ENCODE measurements at regions not wholly inside any gene's neighbourhood (a gene's known extent, or its start where the extent isn't known, plus 50 kb on each side); places are given as distances from the start of the nearest gene placed in this dataset.

DNA sequence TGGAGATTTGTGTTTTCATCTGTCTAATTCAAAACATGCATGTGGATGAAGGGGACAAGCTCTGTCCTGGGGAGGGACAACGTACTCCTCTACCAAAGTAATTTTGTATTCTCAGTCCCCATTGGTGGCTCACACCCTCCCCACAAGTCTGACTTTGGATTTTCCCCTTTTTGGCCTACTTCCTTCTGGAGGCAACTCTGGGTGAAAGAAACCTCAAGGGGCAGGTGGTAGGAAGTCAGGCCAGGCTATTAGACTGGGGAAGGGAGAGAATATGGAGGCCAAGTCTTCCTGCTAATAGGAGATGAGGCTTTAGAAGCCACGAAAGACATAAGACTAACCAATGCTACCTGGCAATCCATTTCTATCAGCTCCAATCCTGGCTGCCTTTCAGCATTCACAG, 124.9 kb upstream of the RASGRP1 start:
- ChIA-PET CTCF (ENCODE audit: partially characterized antibody) (interaction anchor here (0.7 to 7.4 kb wide), 27 partner anchors 10 to 1001 kb away, joined by 3 to 72 read pairs (median 7); partner anchors contain the start of gene RASGRP1), POLR2A (ENCODE audit: partially characterized antibody) (interaction anchor here (1.7 kb wide), 1 partner anchor 235 kb away, joined by 6 read pairs; the partner anchor contains the start of gene FAM98B)
- Histone ChIP-seq H3K79me1 (ENCODE audit: low read depth, low read length) (no peaks in the 10 kb centered on the region), H3K4me1 (replicated peaks in 1 of 4; ENCODE audit: control insufficient read depth in 3 of 4, insufficient read depth in 4 of 4, low read length in 3 of 4) (peaks cover 0 to 4% (median 0%) of the 10 kb centered on the region in 4 experiments; a peak in 1 of 7 replicates), H4K8ac (ENCODE audit: extremely low read depth, insufficient read depth, low read length) (no peak overlapping the region), H2AK5ac (ENCODE audit: low read depth, low read length) (no peak overlapping the region), H2AFZ (ENCODE audit: low read length) (no peak overlapping the region), H4K20me1 (replicated peaks in 1 of 2; ENCODE audit: control insufficient read depth in 1 of 2, insufficient read depth in 2 of 2, low read length in 2 of 2) (no peaks in the 10 kb centered on the region), H3K9me3 (ENCODE audit: insufficient read depth in 2 of 2, low read depth in 1 of 2, low read length in 1 of 2) (no peaks in the 10 kb centered on the region), H3K4me2 (ENCODE audit: insufficient read depth in 1 of 2, low read depth in 2 of 2, low read length in 2 of 2) (no peak overlapping the region), H3K79me2 (ENCODE audit: control insufficient read depth in 1 of 2, insufficient read depth in 2 of 2, low read length in 2 of 2) (no peaks in the 10 kb centered on the region), H3K4ac (replicated peaks; ENCODE audit: insufficient read length, low read depth, low read length) (no peak overlapping the region), H3K27ac (ENCODE audit: low read depth, low read length) (no peak overlapping the region), H3K27me3 (replicated peaks in 1 of 4; ENCODE audit: control insufficient read depth in 3 of 4, extremely low read depth in 1 of 4, insufficient read depth in 3 of 4, low read length in 3 of 4) (no peaks in the 10 kb centered on the region), H3K9ac (replicated peaks in 1 of 4; ENCODE audit: extremely low read depth in 1 of 4, low read depth in 3 of 4, low read length in 3 of 4) (no peak overlapping the region), H2BK5ac (ENCODE audit: low read depth, low read length) (no peak overlapping the region), H3K36me3 (ENCODE audit: control insufficient read depth in 2 of 4, insufficient read depth in 4 of 4, low read length in 3 of 4) (no peaks in the 10 kb centered on the region), H3K23ac (ENCODE audit: insufficient read length) (no peak overlapping the region), H3K18ac (ENCODE audit: extremely low read depth, low read length) (no peak overlapping the region), H4K91ac (replicated peaks; ENCODE audit: insufficient read length, low read length) (no peak overlapping the region), H3K14ac (ENCODE audit: insufficient read length) (no peak overlapping the region), H3K4me3 (ENCODE audit: extremely low read depth in 1 of 4, insufficient read depth in 2 of 4, low read depth in 3 of 4, low read length in 4 of 4) (no peak overlapping the region), H3K23me2 (ENCODE audit: low read depth, low read length) (no peaks in the 10 kb centered on the region), H2BK120ac (replicated peaks; ENCODE audit: low read depth, low read length) (no peak overlapping the region), H2BK15ac (ENCODE audit: low read length) (no peak overlapping the region), H2BK12ac (ENCODE audit: low read depth, low read length) (no peak overlapping the region), H4K5ac (ENCODE audit: insufficient read length, low read depth, low read length) (no peak overlapping the region), H3K56ac (replicated peaks; ENCODE audit: insufficient read length, low read depth, low read length) (no peak overlapping the region), H2BK20ac (ENCODE audit: low read length) (no peak overlapping the region)
- FAIRE-seq (no peak), DNase-seq (ENCODE audit: low read depth in 1 of 2, low spot score in 2 of 2) (no peak)
- WGBS, 2 experiments (ENCODE audit: extremely low coverage in 1 of 2, insufficient coverage in 1 of 2, insufficient read length in 1 of 2, insufficient replicate concordance in 2 of 2, low coverage in 1 of 2, low lambda C conversion rate in 2 of 2, missing lambda C conversion rate in 1 of 2) = 95% methylated on average over 2 of the region's 2 CpGs; no CpG with 5 or more reads in 1 of the 2 experiments
- TF ChIP-seq JUN (IDR thresholded peaks at IDR 0.05; ENCODE audit: low read depth, low read length) (no peak), RNF2 (IDR thresholded peaks at IDR 0.05; ENCODE audit: borderline replicate concordance, low read depth, low read length, missing control alignments, poor library complexity, severe bottlenecking) (no peak), HDAC6 (IDR thresholded peaks at IDR 0.05; ENCODE audit: low read depth, low read length) (no peak), ATF3 (IDR thresholded peaks at IDR 0.05; ENCODE audit: insufficient read depth, low read depth, low read length) (no peak), HDAC2 (IDR thresholded peaks at IDR 0.05; ENCODE audit: borderline replicate concordance in 1 of 2, low read depth in 2 of 2, low read length in 2 of 2) (no peak), RBBP5 (IDR thresholded peaks at IDR 0.05; ENCODE audit: borderline replicate concordance, low read depth, low read length) (no peak), GTF2F1 (IDR thresholded peaks at IDR 0.05; ENCODE audit: borderline replicate concordance, low read depth, low read length) (no peak), RFX5 (IDR thresholded peaks at IDR 0.05; ENCODE audit: borderline replicate concordance, low read depth, low read length) (no peak), NRF1 (IDR thresholded peaks at IDR 0.05; ENCODE audit: low read depth, low read length) (no peak), CBX8 (IDR thresholded peaks at IDR 0.05; ENCODE audit: borderline replicate concordance, low read depth, low read length) (no peak), TBP (IDR thresholded peaks at IDR 0.05; ENCODE audit: low read depth, low read length) (no peak), TEAD4 (IDR thresholded peaks at IDR 0.05; ENCODE audit: low read depth, low read length) (no peak)
- TF ChIP-seq, protein P1, sequence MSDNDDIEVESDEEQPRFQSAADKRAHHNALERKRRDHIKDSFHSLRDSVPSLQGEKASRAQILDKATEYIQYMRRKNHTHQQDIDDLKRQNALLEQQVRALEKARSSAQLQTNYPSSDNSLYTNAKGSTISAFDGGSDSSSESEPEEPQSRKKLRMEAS (IDR thresholded peaks at IDR 0.05) = no peak
